ENCODE measurements at regions not wholly inside any gene's neighbourhood (a gene's known extent, or its start where the extent isn't known, plus 50 kb on each side); places are given as distances from the start of the nearest gene placed in this dataset.

- ATAC-seq (no peak), DNase-seq (no peak)
- no peak for TF ChIP-seq POLR2A (IDR thresholded peaks at IDR 0.05)
- TF ChIP-seq, protein P1, sequence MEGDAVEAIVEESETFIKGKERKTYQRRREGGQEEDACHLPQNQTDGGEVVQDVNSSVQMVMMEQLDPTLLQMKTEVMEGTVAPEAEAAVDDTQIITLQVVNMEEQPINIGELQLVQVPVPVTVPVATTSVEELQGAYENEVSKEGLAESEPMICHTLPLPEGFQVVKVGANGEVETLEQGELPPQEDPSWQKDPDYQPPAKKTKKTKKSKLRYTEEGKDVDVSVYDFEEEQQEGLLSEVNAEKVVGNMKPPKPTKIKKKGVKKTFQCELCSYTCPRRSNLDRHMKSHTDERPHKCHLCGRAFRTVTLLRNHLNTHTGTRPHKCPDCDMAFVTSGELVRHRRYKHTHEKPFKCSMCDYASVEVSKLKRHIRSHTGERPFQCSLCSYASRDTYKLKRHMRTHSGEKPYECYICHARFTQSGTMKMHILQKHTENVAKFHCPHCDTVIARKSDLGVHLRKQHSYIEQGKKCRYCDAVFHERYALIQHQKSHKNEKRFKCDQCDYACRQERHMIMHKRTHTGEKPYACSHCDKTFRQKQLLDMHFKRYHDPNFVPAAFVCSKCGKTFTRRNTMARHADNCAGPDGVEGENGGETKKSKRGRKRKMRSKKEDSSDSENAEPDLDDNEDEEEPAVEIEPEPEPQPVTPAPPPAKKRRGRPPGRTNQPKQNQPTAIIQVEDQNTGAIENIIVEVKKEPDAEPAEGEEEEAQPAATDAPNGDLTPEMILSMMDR (IDR thresholded peaks at IDR 0.05), result no peak
- H3K9me3 ChIP-seq, result no peaks in the 10 kb centered on the region
- H3K27me3 ChIP-seq, result no peaks in the 10 kb centered on the region
- H3K4me3 ChIP-seq, result no peak overlapping the region
- peaks cover 0 to 34% (median 9%) of the 10 kb centered on the region in 12 donors for H3K4me1 ChIP-seq
- no peaks in the 10 kb centered on the region for H3K36me3 ChIP-seq
- no peak overlapping the region for H3K27ac ChIP-seq
- intact Hi-C loops (cut with DNase I), result loop anchor here in 2 of 10 donors (10.0 kb wide), 1 partner anchor 382 kb away; no protein-coding TSS in a partner anchor
Measured at GRCh38 chr3:34267088-34267487, 468.7 kb downstream of the PDCD6IP start.

DNA sequence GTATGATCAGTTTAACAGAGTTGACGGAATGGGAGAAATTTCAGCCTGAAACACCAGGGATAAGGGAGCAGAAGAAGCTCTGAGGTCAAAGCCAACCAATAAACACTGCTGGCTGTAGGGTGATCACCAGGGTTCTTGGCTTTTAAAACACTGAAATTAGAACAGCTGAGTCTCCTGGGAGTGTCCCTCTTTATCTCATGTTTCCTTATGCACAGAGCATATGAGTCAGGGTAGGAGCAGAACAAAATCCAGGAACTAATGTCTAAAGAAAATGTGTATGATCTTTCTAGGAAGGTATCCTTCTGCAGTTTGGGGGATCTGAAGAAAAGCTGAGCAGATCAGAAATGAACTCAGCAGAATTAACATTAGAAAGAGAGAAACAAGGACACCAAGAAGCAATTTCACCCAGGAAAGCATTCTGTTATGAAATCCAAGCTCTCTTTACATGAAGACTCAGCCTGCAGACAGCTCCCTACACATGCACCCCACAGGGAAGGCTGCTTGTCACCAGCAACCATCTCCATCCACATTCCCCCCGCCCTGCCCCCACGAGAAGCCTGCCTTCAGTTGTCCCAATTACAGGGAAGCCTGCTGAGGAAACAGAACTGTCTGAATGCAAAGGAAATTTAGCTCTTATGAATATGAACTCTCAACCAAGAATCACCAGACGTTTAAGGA, 469.7 kb downstream of the PDCD6IP start:
- no peak for DNase-seq
- no peaks in the 10 kb centered on the region for H3K27me3 ChIP-seq
- H3K4me1 ChIP-seq, result peaks cover 0 to 23% (median 6%) of the 10 kb centered on the region in 12 donors
- no peaks in the 10 kb centered on the region for H3K36me3 ChIP-seq
- no peaks in the 10 kb centered on the region for H3K9me3 ChIP-seq
- intact Hi-C loops (cut with DNase I), result loop anchor here in 2 of 10 donors (10.0 kb wide), 1 partner anchor 383 kb away; no protein-coding TSS in a partner anchor
- TF ChIP-seq, protein P1 (IDR thresholded peaks at IDR 0.05), result no peak
- no peak for TF ChIP-seq POLR2A (IDR thresholded peaks at IDR 0.05)
- no peak for ATAC-seq
- no peak overlapping the region for H3K27ac ChIP-seq
- H3K4me3 ChIP-seq, result no peak overlapping the region
- WGBS, 4 donors, result 70 to 77% (median 75%) methylated on average over 4 of the region's 4 CpGs

DNA sequence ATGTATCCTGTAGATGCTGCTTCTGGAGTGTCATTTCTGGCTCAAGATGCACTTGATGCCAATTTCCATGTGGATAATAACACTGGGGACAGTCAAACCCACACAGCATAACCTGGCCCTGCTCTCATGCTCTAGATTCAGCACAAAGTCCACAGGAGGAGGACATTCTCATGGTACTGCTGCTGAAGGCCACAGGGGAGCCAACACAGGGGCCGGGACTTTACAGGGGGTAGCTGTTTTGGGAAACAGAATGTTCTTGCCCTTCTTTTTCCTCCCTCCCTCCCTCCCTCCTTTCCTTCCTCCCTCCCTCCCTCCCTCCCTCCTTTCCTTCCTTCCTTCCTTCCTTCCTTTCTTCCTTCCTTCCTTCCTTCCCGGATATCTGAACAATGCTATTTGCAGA, 477.4 kb downstream of the PDCD6IP start:
- Histone ChIP-seq H3K4me3 (no peak overlapping the region), H3K27ac (no peak overlapping the region), H3K9me3 (no peaks in the 10 kb centered on the region), H3K27me3 (no peaks in the 10 kb centered on the region), H3K4me1 (no peaks in the 10 kb centered on the region), H3K36me3 (no peaks in the 10 kb centered on the region)
- ATAC-seq (no peak), DNase-seq (no peak)
- intact Hi-C loops (cut with DNase I), result no loop called here
- no peak for TF ChIP-seq POLR2A (IDR thresholded peaks at IDR 0.05)
- TF ChIP-seq, protein P1 (IDR thresholded peaks at IDR 0.05), result no peak
- 47 to 66% (median 59%) methylated on average over 2 of the region's 2 CpGs for WGBS, 4 donors

DNA sequence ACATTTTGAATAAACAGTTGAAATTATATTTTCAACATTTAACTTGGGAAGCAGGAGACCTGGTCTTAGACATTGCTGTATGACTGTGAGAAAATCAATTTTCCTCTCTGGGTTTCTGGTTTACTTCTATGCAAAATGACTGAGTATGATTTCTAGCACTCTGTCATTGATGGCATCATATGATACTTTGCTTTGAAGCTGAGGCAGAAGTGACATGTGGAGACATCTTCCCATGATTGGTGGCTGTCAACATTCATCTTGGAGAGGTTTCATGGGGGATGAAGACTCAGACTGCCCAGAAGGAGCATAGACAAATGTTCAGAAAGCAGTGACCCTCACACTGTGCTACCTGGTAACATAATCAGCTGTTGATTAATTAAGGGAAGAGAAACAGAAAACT, 477.9 kb downstream of the PDCD6IP start:
- TF ChIP-seq, protein P1 (IDR thresholded peaks at IDR 0.05), result no peak
- no peaks in the 10 kb centered on the region for H3K9me3 ChIP-seq
- H3K4me1 ChIP-seq, result no peaks in the 10 kb centered on the region
- DNase-seq (no peak), ATAC-seq (no peak)
- H3K4me3 ChIP-seq, result no peak overlapping the region
- H3K36me3 ChIP-seq, result no peaks in the 10 kb centered on the region
- no peak overlapping the region for H3K27ac ChIP-seq
- no peaks in the 10 kb centered on the region for H3K27me3 ChIP-seq
- intact Hi-C loops (cut with DNase I), result no loop called here
